ENCODE measurements at regions not wholly inside any gene's neighbourhood (a gene's known extent, or its start where the extent isn't known, plus 50 kb on each side); places are given as distances from the start of the nearest gene placed in this dataset.

GRCh38 chr2:18159896-18160295 is 281.4 kb downstream of the KCNS3 start:
- TF ChIP-seq EZH2 (IDR thresholded peaks at IDR 0.05; ENCODE audit: insufficient read depth, poor library complexity, severe bottlenecking) (no peak), EZH2phosphoT487 (IDR thresholded peaks at IDR 0.05; ENCODE audit: insufficient read depth, low read depth) (no peak)

All from GM23248 (cell line).